Fibroblast of skin of left biceps (primary cell): ENCODE measurements at regions not wholly inside any gene's neighbourhood (a gene's known extent, or its start where the extent isn't known, plus 50 kb on each side); places are given as distances from the start of the nearest gene placed in this dataset.
A peak's percentile ranks its signal among the peaks of the same experiment; 100 is the strongest.

ENCODE experiments used
- DNase-seq, 2 experiments: peaks; one replicate each; pipeline ENCODE4 v3.0.0-alpha.2; 2013; ENCODE audit warnings: low read depth in 2 of 2

GRCh38 chr6:132936646-132937045, 122.3 kb downstream of the RPS12 start:
- no peak for DNase-seq

GRCh38 chr6:132937466-132937906, 123.1 kb downstream of the RPS12 start:
- no peak for DNase-seq

DNA sequence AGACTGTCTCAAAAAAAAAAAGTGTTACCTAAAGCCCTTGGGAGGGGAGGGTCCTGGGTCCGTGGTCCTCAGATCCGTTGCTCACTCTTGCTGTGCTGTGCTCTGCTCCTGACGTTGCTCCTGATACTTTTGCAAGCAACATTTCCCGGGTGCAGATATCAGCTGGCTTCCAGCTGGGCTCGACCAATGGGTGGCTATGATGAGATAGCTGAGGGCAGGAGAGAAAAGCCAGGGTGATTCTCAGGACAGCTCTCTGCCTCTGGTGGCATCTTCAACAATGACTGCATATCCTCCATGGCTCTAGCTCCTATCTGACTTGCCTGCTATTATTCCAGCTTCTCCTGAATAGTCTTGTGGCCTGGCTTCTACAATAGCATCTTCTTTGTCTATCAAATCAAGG, 134.5 kb downstream of the RPS12 start:
- DNase-seq = no peak

DNA sequence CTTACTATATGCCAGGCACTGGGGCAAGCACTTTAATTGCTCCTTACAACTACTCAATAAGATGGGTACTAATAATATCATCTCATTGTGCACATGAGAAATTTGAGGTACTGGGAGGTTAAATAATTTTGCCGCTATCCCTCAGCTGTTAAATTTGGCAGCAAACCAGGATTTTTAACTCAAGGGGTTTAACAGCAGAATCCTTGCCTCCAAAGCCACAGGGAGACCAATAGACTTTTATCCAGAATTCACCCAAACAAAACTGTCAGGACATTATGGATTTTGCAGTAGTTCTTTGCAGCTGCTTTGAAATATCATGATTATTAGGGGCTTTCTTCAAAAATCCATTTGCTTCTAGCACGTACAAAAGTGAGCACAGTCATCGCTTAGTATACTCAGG, 136.2 kb downstream of the RPS12 start:
- DNase-seq = no peak

- no peak for DNase-seq
These were observed 137.9 kb downstream of the RPS12 start for GRCh38 chr6:132952031-132952867.

GRCh38 chr6:132952986-132953385, 138.6 kb downstream of the RPS12 start:
- DNase-seq = no peak

DNA sequence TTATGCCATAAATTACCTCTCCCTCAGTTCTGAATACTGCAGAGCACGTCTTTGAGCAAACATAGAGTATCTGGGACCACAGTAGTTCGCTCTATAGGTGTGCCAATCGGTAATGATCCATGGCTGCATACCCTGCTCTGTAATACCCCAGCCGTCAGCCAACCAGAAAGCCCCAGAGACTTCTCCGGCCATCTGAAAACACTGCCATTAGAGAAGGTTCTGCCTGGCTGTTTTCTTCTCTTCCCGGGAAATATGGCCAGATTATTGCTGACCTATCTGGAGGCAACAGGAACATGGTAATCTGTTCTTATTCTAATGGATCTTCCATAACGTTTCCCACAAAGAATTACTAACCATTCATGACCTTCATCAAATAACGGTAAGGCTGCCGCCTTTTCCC, 139.9 kb downstream of the RPS12 start:
- DNase-seq = no peak

- no peak for DNase-seq
These were observed 140.6 kb downstream of the RPS12 start for GRCh38 chr6:132954936-132955335.

GRCh38 chr6:132959639-132960326, 145.4 kb downstream of the RPS12 start:
- no peak for DNase-seq

- no peak for DNase-seq
These were observed 146.4 kb downstream of the RPS12 start for GRCh38 chr6:132960720-132961119.

DNA sequence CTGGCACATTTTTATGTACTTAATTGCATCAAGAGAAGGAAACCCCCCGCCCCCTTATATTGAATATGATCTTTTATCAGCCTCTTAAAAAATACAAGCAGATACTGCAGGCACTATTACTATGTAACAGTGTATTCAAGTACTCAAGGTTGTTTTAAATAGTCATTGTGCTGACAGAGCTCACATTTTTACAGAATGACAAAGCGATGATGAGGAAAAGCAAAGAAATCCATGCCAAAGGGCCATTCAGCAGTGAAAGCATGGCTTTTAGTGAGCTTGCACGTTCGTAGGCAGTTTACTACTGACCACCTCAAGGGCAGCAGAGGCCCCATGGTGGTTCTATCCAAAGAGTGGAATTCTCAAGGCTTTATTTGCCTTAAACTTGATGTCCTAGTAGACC, 146.8 kb downstream of the RPS12 start:
- DNase-seq = peak in 1 of 2 experiments; percentile 14

DNA sequence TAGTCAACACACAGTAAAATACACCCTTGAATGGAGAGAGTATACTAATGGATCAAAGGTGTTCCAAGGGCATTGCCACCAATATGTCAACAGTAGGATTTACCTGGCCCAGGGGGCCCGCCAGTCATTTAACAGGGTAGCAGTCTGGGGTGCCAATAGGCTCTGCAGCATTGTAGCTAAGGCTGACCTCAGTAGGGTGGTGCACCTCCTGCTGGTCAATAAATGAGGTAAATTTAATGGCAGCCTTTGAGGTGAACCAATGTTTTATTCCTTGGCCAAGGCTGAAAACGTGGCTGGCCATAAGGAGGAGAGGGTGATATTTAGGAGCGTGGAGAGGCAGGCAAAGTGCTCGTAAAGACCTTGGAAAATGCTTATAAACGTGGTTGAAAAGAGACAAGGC, 147.2 kb downstream of the RPS12 start:
- DNase-seq = no peak

GRCh38 chr6:132962936-132963868, 148.8 kb downstream of the RPS12 start:
- DNase-seq = no peak

- DNase-seq = no peak
These were observed 149.9 kb downstream of the RPS12 start for GRCh38 chr6:132964101-132964867.

GRCh38 chr6:132964868-132965382, 150.6 kb downstream of the RPS12 start:
- no peak for DNase-seq

DNA sequence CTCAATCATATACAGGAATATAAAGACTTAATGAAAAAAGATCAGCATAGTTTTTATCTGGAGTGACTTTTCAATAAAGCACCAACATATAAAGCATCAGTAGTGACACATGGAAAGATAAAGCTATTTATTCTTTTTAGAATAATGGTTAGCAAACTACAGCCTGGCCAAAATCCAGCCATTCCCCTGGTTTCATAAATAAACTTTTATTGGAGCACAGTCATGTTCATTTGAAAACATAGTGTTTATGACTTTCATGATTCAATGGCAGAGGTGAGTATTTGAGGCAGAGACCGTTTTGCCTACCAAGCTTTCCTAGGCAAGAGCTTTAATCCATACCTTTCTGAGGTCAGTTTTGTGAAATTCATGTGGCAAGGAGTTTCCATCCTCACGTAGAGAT, 153.5 kb downstream of the RPS12 start:
- DNase-seq = no peak

- no peak for DNase-seq
These were observed 154.1 kb downstream of the RPS12 start for GRCh38 chr6:132968419-132968950.

GRCh38 chr6:132969196-132969595, 154.8 kb downstream of the RPS12 start:
- no peak for DNase-seq

DNA sequence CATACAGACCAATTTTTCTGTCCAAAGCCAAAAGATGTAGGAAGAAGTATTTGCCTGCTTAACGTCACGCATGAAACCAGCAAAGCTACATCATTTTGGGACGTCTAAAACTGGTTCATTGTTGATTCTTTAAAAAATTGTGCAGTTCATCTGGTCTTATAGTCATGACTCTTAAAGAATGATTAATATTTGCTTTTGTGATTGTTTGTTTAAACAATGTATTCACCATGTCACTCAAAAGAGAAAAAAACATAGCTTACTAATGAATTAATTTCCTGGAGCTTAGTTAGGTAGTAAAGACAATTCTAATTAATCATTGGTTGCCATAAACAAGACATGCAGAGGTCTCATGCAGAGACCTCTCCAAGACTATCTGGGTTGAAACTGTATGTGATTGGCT, 157.3 kb downstream of the RPS12 start:
- no peak for DNase-seq

DNA sequence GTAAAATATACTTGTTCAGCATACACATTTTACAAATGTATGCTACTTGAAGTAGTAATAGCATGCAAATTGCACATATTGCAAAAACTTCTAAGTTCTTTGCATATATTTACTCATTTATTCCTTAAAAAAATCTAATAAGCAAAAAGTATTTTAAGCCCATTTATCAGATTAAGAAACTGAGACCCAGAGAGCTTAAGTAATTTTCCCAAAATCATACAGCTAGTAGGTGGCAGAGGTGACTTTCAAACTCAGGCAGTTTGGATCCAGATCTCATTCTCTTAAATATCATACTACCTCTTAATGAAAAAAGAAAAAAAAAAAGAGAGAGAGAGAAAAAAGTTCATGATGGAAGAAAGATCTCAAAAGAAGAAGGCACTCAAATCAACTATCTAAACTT, 157.9 kb downstream of the RPS12 start:
- no peak for DNase-seq

DNA sequence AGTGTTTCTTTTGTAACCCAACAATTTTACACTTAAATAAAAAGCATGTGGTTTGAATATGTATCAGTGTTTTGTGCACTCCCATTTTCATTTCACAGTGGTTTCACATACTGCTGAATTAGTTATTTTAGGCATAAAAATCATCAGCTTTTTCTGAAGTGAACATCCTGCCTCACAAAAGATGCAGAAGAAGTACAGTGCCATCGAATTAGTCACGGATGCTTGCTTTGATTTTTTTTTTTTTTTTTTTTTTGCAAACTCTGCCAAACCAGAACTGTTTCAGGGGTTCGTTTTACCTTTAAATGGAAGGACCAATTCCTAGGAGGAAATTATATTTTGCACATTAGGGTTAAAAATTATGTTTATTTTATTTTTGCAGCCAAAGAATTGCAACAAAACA, 158.6 kb downstream of the RPS12 start:
- no peak for DNase-seq
